IMR-90 (cell line): ENCODE measurements at regions not wholly inside any gene's neighbourhood (a gene's known extent, or its start where the extent isn't known, plus 50 kb on each side); places are given as distances from the start of the nearest gene placed in this dataset.

Source experiments
- MAFK ChIP-seq: IDR thresholded peaks from 2 replicates; pipeline ENCODE4 v1.6.1; 2012; ENCODE audit warnings: low read depth, low read length, improper control_type of control experiment
- MAZ ChIP-seq: IDR thresholded peaks from 2 replicates; pipeline ENCODE4 v1.6.1; 2012; ENCODE audit warnings: low read depth, mild to moderate bottlenecking, low read length, improper control_type of control experiment, moderate library complexity, borderline replicate concordance
- MXI1 ChIP-seq: IDR thresholded peaks from 2 replicates; pipeline ENCODE4 v1.6.1; 2012; ENCODE audit warnings: low read depth, mild to moderate bottlenecking, low read length, moderate library complexity, borderline replicate concordance
- NFE2L2 ChIP-seq: fragments of 150-350 bp; IDR thresholded peaks from 2 replicates; pipeline ENCODE4 v1.6.1; 2016; ENCODE audit warnings: low read depth, mild to moderate bottlenecking, low read length
- POLR2A ChIP-seq: IDR thresholded peaks from 2 replicates; pipeline ENCODE4 v1.6.1; 2012; ENCODE audit warnings: mild to moderate bottlenecking, low read depth, low read length
- RAD21 ChIP-seq: IDR thresholded peaks from 2 replicates; pipeline ENCODE4 v1.6.1; 2012; ENCODE audit warnings: low read length, improper control_type of control experiment
- RFX5 ChIP-seq: IDR thresholded peaks from 2 replicates; pipeline ENCODE4 v1.8.0; 2012; ENCODE audit warnings: low read depth, mild to moderate bottlenecking, low read length, moderate library complexity
- TF ChIP-seq, protein P1 (sequence below): conservative IDR thresholded peaks from 2 replicates; pipeline ENCODE4 v1.5.1; 2012; ENCODE audit warnings: mild to moderate bottlenecking, low read depth, low read length, improper control_type of control experiment
- TF ChIP-seq, protein P2 (sequence below): fragments of 150-350 bp; IDR thresholded peaks from 2 replicates; pipeline ENCODE4 v1.6.1; 2016; ENCODE audit warnings: low read depth, mild to moderate bottlenecking, low read length, moderate library complexity, borderline replicate concordance

DNA sequence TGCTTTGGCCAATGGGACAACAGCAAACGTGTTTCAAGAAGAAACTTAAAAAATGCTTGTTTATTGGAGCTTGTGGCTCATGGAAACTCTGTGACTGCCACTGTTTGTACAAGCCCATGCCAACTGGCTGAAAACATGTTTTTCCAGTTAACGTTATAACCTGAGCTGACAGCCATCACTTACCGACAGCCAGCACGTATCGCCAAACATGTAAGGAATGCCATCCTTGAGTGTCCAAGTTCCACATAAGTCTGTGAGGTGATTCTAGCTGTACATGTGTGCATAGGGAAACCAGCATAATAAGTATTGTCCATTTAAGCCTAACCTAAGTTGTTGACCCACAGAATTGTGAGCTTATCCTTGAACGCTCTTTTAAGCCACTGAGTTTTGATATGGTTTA lies 596.9 kb downstream of the TRHDE start:
- TF ChIP-seq POLR2A (no peak), NFE2L2 (no peak), RFX5 (no peak), MAFK (no peak), MXI1 (no peak), RAD21 (no peak), MAZ (no peak)
- TF ChIP-seq, protein P1, sequence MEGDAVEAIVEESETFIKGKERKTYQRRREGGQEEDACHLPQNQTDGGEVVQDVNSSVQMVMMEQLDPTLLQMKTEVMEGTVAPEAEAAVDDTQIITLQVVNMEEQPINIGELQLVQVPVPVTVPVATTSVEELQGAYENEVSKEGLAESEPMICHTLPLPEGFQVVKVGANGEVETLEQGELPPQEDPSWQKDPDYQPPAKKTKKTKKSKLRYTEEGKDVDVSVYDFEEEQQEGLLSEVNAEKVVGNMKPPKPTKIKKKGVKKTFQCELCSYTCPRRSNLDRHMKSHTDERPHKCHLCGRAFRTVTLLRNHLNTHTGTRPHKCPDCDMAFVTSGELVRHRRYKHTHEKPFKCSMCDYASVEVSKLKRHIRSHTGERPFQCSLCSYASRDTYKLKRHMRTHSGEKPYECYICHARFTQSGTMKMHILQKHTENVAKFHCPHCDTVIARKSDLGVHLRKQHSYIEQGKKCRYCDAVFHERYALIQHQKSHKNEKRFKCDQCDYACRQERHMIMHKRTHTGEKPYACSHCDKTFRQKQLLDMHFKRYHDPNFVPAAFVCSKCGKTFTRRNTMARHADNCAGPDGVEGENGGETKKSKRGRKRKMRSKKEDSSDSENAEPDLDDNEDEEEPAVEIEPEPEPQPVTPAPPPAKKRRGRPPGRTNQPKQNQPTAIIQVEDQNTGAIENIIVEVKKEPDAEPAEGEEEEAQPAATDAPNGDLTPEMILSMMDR: no peak
- TF ChIP-seq, protein P2, sequence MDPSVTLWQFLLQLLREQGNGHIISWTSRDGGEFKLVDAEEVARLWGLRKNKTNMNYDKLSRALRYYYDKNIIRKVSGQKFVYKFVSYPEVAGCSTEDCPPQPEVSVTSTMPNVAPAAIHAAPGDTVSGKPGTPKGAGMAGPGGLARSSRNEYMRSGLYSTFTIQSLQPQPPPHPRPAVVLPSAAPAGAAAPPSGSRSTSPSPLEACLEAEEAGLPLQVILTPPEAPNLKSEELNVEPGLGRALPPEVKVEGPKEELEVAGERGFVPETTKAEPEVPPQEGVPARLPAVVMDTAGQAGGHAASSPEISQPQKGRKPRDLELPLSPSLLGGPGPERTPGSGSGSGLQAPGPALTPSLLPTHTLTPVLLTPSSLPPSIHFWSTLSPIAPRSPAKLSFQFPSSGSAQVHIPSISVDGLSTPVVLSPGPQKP: no peak
